ENCODE measurements at regions not wholly inside any gene's neighbourhood (a gene's known extent, or its start where the extent isn't known, plus 50 kb on each side); places are given as distances from the start of the nearest gene placed in this dataset.

DNA sequence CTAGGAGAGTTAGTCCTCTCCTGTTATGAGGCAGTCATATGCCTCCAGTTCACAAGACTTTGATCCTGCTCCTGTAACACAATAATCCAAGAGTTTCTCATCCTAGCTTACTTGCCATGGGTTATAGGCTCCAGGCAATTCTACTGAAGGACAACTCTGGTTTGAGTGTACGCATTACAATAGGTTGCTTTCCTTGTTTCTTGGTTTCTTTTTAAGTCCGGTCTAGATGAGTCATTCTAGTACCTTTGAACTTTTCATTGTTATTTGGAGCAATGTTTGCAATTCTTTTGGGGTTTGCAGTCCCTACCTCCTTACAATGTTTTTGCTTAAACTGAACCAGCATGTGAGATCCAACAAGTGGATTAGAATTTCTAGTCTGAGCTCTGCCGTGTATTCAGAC, 109.1 kb downstream of the ANAPC4 start:
- no peak for DNase-seq
- Histone ChIP-seq H3K27me3 (replicated peaks in 1 of 7) (no peaks in the 10 kb centered on the region), H3K36me3 (no peaks in the 10 kb centered on the region), H3K9me3 (peaks cover 0 to 23% (median 4%) of the 10 kb centered on the region in 8 donors), H3K4me1 (no peaks in the 10 kb centered on the region), H3K27ac (no peak overlapping the region), H3K4me3 (no peak overlapping the region)
- TF ChIP-seq POLR2A (IDR thresholded peaks at IDR 0.05) (no peak), POLR2AphosphoS5 (IDR thresholded peaks at IDR 0.05) (no peak), CTCF (IDR thresholded peaks at IDR 0.05 in 8 of 11, conservative IDR thresholded peaks at IDR 0.05 in 3 of 11) (no peak)
- intact Hi-C loops (cut with DNase I; ENCODE audit: low total_unique reads) = no loop called here
- 76 to 90% (median 90%) methylated on average over 3 of the region's 3 CpGs for WGBS, 5 donors

- DNase-seq = no peak
- Histone ChIP-seq H3K4me3 (no peak overlapping the region), H3K27me3 (replicated peaks in 1 of 7) (no peaks in the 10 kb centered on the region), H3K9me3 (peaks cover 0 to 23% (median 4%) of the 10 kb centered on the region in 8 donors), H3K4me1 (no peaks in the 10 kb centered on the region), H3K36me3 (no peaks in the 10 kb centered on the region), H3K27ac (no peak overlapping the region)
- 80 to 94% (median 91%) methylated on average over 6 of the region's 6 CpGs for WGBS, 5 donors
- intact Hi-C loops (cut with DNase I; ENCODE audit: low total_unique reads) = no loop called here
- TF ChIP-seq CTCF (IDR thresholded peaks at IDR 0.05 in 8 of 11, conservative IDR thresholded peaks at IDR 0.05 in 3 of 11) (no peak), POLR2A (IDR thresholded peaks at IDR 0.05) (no peak), POLR2AphosphoS5 (IDR thresholded peaks at IDR 0.05) (no peak)
Observed at GRCh38 chr4:25487155-25487554, 110.1 kb downstream of the ANAPC4 start.

DNA sequence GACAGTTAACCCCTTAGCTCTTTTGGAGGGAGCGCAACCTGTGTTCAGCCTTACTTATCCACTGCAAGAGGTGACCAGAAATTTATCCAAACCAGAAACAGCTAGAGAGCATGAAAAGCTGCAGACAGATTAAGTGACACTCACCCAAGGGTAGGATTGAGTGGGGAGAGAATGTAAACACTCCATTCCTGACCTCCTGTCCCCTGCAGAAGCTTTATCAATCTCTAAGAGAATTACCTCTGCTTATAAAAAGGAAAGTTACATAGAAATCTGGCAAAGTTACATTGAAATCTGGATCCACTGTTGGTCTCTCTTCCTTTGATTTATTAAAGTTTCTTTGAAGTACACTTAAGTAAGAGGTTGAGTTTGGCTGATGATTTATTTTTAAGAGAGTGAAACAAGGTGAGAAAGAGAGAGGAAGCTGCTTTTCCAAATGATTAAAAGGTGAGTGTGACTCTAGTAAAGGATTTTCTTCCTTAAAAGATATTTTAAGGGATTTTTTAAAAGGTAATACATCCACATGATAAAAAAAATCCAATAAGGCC, 112.3 kb downstream of the ANAPC4 start:
- no peak overlapping the region for H3K4me3 ChIP-seq
- intact Hi-C loops (cut with DNase I; ENCODE audit: low total_unique reads) = no loop called here
- no peak for TF ChIP-seq CTCF (IDR thresholded peaks at IDR 0.05 in 8 of 11, conservative IDR thresholded peaks at IDR 0.05 in 3 of 11)
- no peaks in the 10 kb centered on the region for H3K4me1 ChIP-seq
- no peaks in the 10 kb centered on the region for H3K36me3 ChIP-seq
- H3K27me3 ChIP-seq (replicated peaks in 1 of 7) = no peaks in the 10 kb centered on the region
- WGBS, 5 donors = 81 to 97% (median 93%) methylated on average over 1 of the region's 1 CpG
- H3K9me3 ChIP-seq = peaks cover 0 to 23% (median 5%) of the 10 kb centered on the region in 8 donors
- no peak overlapping the region for H3K27ac ChIP-seq
- no peak for DNase-seq

DNA sequence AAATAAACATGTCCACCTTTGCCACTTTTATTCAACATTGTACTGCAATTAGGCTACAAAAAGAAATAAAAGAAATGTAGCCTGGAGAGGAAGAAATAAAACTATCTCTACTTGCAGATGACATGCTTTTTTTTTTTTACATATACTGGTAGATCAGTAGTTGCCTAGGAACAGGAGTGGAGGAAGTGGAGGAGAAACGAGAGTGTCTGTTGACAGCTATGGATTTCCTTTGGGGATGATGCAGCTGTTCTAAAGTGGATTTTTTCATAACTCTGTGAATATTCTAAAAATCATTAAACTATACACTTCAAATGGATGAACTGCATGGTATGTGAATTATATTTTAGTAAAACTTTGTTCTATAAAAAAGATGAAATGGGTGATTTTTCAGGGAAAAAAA, 116.4 kb downstream of the ANAPC4 start:
- WGBS, 5 donors = 0 to 2% (median 0%) methylated on average over 1 of the region's 1 CpG
- no peaks in the 10 kb centered on the region for H3K27me3 ChIP-seq (replicated peaks in 1 of 7)
- H3K4me3 ChIP-seq = no peak overlapping the region

More for the DNA sequence above, 116.4 kb downstream of the ANAPC4 start:
- H3K9me3 ChIP-seq = peaks cover 0 to 4% (median 0%) of the 10 kb centered on the region in 8 donors
- no peaks in the 10 kb centered on the region for H3K4me1 ChIP-seq
- H3K36me3 ChIP-seq = no peaks in the 10 kb centered on the region
- no peak overlapping the region for H3K27ac ChIP-seq
- intact Hi-C loops (cut with DNase I; ENCODE audit: low total_unique reads) = no loop called here
- DNase-seq = no peak
- TF ChIP-seq CTCF (IDR thresholded peaks at IDR 0.05 in 8 of 11, conservative IDR thresholded peaks at IDR 0.05 in 3 of 11) (no peak), POLR2A (IDR thresholded peaks at IDR 0.05) (no peak), POLR2AphosphoS5 (IDR thresholded peaks at IDR 0.05) (no peak)
